Fibroblast of upper back skin (primary cell): ENCODE measurements at regions not wholly inside any gene's neighbourhood (a gene's known extent, or its start where the extent isn't known, plus 50 kb on each side); places are given as distances from the start of the nearest gene placed in this dataset.

ENCODE experiments used
- DNase-seq: peaks from one replicate; pipeline ENCODE4 v3.0.0-alpha.2; 2013

DNA sequence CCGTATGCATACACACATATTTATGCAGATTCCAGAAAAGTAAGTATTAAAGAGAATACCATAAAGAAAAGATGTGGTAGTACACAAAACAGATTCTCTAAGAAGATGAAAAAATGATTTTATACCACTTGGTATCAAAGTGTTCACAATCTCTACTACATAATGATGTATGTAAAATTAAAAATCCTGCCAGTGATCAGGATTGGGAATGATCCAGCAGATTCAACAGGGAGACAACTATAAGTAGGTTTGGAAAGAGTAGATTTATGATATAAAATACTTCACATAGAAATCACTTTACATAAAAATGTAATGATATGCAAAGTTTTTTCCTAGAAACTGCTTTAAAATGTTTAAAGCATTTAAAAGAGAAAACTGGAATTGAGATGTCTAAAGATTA, 447.0 kb downstream of the CNTNAP4 start:
- DNase-seq, result no peak

DNA sequence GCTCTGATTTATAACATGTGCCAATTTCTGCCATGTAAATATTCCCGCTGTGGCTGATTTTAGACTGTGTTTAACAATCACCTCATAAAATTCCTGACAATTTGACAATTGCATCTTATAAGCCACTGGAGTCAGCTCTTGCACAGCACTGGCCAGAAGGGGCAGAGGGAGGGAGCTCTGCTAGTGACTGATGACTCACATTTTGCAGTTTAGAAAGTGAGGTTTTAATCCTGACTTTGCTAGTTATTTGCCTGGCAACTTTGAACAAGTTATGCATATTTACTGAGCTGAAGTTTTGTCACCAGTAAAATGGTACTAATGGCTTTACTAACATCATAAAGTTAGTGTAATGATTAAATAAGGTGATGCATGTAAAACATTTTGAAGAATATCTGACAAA, 452.3 kb downstream of the CNTNAP4 start:
- DNase-seq, result peak; percentile 3

DNA sequence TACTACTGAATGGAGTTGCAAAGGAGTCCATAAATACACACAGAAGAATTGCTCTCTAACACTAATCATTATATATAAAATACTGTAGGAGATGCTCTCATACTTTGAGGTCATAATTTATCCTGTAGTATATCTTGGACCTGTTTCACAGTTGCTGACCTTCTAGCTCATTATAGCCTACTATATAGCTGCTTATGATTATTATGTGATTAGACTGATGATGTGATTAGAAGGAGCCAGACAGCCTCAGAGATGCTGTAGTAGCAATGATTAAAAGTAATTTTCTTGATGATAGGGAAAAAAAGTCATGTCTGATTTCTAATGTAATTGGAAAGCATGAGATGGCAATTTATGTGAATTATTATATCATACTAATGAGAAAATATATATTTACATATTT, 455.7 kb downstream of the CNTNAP4 start:
- DNase-seq, result no peak

DNA sequence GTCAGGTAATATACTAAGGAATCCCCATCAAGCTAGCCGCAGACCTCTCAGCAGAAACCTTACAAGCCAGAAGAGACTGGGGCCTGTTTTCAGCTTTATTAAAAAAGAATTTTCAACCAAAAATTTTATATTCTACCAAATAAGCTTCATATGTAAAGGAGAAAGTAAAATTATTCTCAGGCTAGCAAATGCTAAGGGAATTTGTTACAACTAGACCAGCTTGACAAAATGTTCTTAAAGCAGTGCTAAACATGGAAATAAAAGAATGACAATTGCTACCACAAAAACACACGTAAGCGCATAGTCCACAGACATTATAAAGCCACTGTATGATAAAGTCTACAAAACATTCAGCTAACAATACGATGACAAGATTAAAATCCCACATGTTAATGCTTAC, 449.4 kb upstream of the MON1B start:
- no peak for DNase-seq

DNA sequence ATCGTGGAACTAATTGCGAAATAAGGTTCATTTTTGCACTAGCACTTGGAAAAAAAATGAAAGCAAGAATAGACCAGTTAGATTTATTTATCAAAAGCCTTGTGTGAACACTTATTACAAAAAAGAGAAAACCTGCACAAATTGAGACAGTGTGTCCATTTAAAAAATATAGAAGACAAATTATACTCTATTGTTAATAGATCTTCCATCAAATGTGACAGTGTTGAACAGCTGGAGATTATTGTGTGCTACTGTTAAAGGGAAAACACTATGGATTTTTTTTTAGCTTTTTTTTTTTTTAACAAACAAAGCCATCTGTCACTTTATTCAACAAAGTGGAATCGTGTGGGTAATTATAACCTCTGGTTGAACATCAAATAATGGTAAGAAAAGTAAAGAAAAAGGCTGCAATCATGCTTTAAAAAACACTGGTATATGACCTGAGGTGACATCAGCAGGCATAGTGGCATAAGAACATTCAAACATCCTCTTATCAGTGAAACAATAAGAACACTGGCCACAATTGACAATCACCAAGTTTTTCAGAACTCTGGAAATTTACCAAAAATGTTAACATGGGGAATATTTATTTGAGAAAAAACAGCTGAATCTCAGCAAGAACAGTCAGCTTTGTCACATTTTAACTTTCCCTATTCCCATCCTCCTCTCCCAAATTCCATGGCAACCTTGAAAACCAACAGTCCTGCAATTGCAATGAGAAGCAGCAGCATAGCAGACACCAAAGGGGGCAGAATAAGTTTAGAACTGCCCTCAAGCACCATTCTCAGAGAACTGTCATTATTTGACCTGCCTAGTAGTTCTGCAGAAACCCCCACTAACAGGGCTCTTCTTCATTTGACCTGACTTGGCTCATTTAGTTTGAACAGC, 442.3 kb upstream of the MON1B start:
- DNase-seq, result no peak

DNA sequence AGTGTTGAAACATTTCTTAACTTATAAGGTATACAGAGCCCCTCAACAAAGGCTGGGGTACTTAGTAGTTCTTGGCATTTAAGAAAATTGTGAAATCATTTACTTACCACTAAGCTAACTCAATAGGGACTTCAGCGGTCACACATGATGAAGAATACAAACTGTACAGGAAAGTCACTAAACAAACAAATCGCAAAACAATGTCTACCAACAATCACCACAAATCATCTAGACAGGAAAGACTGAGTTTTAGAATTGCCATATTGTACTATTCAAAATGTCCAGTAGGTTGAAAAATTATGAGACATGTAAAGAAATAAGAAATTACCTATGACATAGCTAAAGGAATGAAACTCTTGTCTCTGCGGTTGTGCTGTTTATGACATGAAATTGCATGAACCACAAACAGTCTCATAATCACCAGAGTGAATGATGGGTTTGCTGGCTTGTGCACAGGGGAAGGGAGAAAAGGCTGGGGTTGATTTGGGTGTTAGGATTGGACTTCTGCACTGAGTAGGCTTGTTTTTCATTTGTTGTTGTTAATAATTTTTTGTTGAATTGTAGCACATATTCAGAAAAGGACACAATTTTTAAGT, 441.1 kb upstream of the MON1B start:
- no peak for DNase-seq

DNA sequence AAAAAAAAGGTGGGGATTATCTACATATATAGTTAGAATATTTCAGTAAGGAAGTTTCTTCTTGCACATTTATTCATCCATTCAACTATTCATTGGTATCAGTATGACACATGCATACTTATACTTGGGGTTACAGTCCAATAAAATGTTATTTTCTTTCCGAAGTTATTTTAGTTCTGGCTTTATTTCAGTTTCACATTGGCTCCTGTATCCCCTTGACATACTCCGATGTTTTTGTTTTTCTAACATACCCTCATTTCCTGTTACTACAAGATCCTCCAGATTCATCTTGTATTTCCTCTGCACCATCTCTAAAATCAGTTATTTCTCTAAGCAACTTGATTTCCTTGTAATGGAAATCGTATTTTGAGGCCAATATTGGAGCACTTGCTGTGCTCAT, 435.5 kb upstream of the MON1B start:
- no peak for DNase-seq

DNA sequence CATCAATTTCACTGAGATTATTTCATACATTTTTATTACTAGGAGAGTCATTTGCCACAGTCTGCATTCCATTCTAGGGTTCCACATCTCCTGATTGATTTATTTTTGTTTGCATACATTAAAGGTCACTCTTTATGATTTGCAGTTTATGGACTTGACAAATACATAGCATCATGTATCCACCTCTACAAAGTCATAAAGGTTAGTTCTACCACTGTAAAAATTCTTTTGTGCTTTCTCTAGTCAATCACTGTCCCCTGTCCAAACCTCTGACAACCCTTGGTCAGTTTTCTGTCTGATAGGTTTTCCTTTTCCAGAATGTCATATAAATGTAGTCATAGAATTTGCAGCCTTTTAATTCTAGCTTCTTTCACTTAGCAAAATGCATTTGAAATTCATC, 434.6 kb upstream of the MON1B start:
- DNase-seq, result no peak

DNA sequence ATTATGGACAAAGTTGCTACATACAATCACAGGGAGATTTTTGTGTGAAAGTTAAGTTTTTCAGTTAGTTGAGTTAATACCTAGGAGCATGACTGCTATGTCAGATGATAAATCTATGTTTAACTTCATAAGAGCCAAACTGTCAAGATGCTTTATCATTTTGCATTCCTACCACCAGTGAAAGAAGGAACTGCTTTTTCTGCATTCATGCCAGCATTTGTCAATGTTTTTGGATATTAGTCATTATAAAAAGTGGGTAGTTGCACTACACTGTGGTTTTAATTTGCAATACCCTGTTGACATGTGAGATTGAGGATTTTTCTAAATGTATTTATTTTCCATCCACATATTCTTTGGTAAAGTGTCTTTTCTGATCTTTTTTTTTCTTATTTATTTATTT, 434.0 kb upstream of the MON1B start:
- DNase-seq, result peak; percentile 34

DNA sequence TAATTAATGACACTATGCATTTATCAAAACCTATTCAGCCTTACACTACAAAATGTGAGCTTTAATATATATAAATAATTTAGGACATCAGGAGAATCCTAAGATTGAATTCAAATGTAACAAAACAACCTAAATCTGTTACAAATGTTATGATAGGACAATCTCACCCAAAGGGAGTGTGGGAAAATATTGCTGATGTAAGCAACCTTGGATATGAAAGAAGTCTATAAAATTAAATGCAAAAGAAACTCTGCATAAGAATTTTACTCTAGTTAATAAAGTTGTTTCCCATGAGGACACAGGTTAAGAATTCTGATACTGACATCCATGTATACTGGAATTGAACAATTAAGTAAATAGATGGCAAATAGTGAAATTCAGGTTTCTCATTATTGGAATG, 424.5 kb upstream of the MON1B start:
- no peak for DNase-seq

DNA sequence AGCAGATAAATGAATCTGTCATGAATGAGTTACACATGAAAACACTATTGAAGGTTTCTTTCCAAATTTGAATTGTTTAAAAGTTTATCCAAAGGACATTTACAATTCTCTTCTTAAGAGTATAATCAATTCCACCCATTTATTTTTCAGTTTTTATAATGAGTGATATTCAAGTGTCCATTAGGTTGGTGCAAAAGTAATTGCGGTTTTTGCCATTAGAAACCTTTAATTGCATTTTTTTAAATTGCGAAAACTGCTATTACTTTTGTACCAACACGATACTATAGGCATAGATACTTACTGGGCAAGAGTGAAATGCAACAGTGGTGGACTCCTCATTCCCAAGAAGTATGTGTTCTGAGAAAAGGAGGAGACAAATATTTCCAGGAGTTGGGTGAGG, 422.7 kb upstream of the MON1B start:
- no peak for DNase-seq

DNA sequence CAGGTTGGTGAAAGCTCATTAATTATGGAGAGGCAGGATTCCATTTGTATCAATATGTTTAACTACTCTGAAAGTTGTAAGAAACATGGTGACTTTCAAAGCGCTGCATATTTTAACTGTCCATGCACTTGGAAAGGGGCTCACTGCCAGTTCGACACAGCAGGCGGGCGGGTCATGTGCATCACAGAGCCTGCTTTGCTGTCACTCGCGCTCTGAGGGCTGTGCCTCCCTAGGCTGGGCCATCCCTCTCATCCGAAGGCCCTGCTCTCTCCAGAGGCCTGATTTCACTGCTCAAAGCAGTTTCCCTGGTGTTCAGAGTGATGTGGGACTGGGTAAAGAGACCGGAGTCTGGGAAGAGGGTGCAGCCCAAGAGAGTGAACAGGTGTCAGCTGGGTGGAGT, 422.0 kb upstream of the MON1B start:
- no peak for DNase-seq

DNA sequence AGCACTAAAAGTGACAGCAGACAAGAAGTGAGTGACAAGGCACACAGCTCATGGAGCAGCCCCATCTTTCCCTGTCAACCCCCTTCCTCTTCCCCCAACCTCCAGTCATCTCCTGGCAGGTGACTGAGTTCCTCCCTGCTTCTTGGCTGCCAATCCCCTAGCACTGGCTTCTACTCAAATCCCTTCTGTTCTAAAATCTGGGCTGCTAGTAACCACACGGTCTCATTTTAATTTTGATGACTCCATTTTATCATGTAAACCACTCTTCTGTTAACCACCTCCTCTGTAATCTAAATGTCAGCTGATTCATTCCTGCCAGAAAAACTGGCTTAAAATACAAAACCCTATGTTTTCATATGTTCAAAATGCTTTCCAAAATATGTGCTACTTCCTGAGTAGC, 419.8 kb upstream of the MON1B start:
- no peak for DNase-seq

DNA sequence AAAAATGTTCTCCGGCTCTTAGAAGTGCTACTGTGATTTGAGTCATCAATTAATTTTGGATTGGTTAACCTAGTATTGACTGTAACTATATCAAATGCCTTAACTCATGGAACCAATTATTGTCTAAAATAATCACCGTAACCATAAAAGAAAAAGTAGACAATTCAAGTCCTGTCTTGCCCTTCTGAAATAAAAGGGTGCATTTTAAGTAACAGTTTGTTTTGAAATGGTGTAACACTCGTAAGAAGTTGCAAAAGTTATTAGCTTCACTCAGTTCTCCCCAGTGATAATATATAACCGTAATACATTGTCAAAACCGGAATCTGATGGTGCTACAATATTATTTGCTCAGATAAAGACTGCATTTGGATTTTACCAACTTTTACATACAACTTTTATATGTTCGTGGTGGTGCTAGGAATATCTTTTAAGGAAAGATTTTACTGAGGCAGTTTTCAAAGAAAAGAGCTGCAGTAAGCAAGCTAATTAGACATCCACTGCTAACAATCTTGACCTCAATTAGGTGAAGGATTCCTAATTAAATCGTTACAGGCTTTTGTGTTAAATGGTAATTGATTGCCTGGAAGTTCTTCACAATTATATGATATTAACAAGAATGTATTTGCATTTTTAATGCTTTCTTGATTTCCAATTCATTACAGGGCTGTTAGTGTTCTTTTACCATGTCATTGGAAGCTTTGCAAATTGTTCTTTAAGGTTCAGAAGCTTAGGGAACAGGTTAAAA, 413.1 kb upstream of the MON1B start:
- no peak for DNase-seq

DNA sequence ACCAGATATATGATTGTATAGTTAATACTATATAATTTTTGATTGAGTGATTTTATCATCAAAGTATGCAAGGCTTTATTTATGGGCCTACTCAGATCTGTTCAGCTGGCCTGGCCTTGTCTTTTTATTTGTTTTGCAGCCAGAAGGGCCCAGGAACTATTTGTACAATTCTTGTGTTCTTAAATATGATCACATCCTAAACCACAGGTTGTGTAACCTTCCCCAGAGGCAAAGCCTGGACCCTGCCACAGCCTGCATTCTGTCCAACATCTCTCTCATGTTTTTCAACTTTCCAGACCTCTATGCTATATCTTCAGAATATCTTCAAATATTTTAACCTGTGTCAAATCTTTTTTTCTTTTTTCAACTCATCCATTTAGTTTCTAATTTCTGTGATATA, 410.4 kb upstream of the MON1B start:
- peak; percentile 48 for DNase-seq

DNA sequence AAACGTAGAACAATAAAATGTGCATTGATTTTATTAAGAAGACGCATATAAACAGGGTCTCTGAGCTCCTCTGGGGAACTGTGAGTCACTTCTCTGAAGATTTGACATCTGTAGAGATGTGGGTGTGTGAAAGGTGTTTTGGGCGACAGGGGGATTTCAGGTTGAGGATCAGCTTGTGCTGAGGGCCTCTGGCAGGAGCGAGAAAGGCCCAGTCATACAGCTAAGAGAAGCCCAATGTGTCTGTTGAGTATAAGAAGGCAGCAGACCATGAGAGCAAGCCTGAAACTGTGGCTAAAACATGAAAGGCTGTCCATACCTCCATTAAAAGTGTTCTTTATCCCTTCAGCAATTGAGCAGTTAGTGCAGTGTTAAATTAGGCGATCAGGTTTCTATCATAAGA, 406.5 kb upstream of the MON1B start:
- DNase-seq, result no peak

DNA sequence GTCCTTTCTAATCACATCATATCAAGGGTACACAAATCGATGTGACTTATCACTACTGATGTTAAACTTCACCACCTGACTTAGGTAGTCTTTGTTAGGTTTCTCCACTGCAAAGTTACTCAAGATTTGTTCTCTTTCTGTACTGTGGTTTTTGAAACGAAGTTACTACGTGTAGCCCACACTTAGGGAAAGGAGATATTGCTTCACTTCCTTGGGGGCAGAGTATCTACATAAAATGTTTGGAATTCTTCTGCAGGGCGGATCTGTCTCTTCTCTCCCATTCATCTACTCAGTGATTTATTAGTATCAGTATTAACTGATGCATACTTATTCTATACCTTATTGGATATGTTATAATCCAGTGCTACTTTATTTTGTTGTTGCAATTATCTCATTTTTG, 403.6 kb upstream of the MON1B start:
- no peak for DNase-seq

DNA sequence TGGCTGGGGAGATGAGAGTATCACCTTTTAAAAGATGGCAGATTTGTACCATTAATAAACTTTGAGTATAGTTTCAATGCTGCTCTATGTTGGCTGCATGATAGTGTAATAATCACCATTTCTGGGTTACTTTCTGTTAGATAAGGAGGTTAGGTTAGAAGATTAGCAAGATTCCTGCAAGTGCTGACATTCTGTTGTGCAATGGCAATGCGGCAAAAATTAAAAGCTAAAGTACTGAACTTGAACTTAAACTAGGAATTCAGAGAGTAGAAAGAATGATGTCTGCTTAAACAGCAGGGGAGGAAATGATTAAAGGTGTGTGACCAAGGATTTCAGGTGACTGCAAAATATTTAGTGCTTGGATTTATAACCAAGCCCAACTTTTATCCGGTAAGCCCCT, 399.8 kb upstream of the MON1B start:
- DNase-seq, result no peak

DNA sequence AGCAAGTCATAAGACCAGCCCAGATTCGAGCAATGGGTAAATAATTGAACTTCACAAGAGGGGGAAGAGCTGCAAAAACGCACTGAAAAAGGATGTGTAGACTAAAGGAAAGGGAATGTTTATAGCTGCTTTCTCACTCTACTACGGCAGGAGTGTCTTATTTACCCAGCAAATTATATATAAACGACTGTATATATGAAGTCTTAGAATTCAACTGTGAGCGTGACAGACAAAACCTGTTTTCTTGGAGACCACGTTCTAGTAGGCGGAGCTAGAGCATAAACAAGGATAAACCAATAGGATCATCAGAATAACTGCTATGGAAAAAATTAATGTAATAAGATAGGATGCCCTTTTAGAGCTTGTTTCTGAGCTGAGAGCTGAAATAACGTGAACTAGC, 394.6 kb upstream of the MON1B start:
- no peak for DNase-seq

DNA sequence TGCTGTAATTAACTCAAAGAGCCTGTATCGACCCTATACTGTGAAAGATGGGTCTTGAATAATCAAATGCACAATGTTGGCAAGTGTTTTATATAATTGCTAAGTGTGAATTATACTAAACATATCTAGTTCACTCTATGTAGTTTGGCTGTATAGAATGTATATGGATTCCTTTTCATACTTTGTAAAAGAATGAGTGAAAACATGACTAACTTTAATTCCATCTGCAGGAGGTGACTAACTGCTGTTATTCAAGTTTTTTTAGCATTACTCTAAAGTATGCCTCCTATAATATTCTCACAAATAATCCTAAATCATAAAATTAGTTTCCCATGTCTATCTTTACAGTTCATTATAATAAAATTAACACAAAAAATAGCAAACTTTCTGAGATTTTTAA, 394.0 kb upstream of the MON1B start:
- no peak for DNase-seq

DNA sequence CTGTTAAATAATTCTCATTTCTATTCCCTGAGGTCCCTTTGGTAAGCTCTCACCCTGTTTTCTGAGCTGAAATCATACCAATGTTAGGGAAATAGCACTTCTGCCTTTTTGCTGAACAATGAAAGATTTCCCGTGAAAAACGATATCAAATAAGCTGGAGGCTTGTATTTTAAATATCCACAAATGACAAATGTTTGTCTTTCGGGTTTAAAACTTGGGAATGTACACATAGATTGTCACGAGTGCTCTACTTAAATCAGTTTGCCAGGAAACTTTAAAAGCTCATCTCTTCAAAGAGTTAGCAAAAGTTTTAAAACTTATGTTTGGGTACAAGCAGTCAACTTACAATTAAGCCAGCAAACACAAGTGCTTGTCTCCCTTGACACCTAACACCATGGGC, 393.5 kb upstream of the MON1B start:
- DNase-seq, result no peak

DNA sequence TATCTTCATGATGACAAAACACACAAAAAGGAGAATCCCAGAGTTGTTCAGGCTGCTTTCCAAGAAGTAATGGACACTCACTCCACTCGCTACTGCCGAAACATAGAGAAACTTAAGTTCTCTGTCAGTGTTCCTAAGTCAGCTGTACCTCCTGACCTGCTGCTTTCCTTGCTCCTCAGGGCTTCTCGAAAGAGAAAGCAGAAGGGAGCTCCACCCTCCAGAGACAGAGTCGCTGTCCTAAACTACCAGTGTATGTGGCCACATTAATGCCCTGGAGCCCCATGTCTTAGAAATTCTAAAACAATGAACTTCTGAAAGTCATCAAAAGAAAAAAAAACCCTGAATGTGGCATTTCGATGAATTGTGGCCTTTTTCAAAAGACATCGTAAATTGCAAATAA, 390.8 kb upstream of the MON1B start:
- DNase-seq, result no peak

DNA sequence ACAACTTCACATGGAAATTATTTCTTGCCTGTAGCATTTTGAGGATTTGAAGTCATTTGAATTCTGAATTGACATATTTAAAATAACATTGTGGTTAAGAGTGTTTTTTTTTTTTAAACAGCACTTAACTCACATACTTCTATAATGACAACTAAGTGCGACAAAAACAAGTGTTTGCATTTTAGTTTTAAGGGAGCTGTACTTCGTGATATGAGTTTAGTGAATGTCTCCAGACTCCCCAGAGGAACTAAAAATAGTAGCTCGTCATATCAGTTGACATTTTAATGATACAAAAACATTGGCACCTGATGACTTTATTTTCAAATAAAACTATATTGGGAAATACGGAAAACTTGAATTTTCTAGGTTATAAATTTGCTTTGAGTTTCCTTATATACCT, 389.6 kb upstream of the MON1B start:
- no peak for DNase-seq

DNA sequence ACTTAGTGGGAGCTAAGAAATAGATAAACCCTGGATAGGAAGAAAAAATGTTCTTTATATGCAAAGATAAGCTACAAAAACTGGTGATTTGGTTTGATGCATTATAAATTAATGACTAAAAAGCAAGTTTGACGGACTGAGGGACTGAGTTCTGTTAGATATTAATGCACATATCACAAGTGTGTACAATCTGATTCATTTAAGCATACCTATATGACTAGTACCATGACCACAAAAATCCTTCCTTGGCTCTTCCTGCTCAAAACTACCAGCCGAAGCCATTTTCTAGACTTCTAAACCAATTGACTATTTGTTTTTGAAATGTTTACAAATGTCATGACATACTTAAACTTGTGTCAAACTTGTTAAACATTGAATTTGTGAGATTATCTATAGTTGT, 374.5 kb upstream of the MON1B start:
- no peak for DNase-seq
